GM19351 (cell line): ENCODE measurements at regions not wholly inside any gene's neighbourhood (a gene's known extent, or its start where the extent isn't known, plus 50 kb on each side); places are given as distances from the start of the nearest gene placed in this dataset.
"Not testable (repeated sequence)": the region's sequence is repeated elsewhere in the genome, so short reads cannot be mapped to it uniquely, and the experiment has no call there.

ENCODE experiments used
- ATAC-seq: cut with Tn5 transposase; IDR thresholded peaks from one replicate; pipeline ENCODE4 v1.9.1; 2021; ENCODE audit warnings: mild to moderate bottlenecking, moderate library complexity; ENCODE audit not compliant: unreplicated experiment

DNA sequence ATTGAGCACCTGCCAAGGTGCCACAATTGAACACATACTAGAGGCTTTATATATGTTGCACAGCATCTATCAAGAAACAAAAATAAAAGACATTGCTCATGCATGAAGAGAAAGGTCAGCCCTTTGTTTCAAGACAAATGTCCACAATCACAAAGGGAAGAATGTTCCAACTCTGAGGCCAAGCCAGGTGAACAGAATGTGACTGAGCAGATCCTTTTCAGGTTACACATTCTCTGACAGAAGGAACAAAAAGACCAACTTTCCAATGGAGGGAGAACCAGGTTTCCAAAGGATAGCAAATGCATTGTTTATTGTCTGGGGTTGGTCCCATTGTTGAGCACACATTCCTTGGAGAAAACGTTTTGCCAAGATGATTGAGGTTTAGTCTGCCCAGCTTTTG, 50.2 kb upstream of the FAM174B start:
- no peak for ATAC-seq

- ATAC-seq, result no peak
Observed at GRCh38 chr15:92706201-92706600, 50.6 kb upstream of the FAM174B start.

- no peak for ATAC-seq
Observed at GRCh38 chr15:92707880-92708551, 52.4 kb upstream of the FAM174B start.

- ATAC-seq, result no peak
Observed at GRCh38 chr15:92708635-92709034, 53.1 kb upstream of the FAM174B start.

- ATAC-seq, result no peak
Observed at GRCh38 chr15:92709110-92709790, 53.7 kb upstream of the FAM174B start.

DNA sequence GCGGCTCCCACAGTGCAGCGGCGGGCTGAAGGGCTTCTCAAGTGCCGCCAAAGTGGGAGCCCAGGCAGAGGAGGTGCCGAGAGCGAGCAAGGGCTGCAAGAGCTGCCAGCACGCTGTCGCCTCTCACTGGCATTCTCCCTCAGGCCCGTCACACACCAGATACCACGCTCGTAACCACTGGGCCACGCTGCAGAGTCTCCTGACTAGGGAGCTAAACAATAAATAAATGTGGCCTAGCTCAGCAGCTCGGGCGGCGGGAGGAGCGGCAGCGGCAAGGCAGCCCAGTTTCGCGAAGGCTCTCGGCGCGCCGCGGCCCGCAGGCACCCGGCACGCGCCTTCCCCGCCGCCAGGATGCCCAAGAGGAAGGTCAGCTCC, 55.9 kb upstream of the FAM174B start:
- no peak for ATAC-seq

GRCh38 chr15:92714077-92714476, 58.5 kb upstream of the FAM174B start:
- ATAC-seq, result peak; percentile 15

DNA sequence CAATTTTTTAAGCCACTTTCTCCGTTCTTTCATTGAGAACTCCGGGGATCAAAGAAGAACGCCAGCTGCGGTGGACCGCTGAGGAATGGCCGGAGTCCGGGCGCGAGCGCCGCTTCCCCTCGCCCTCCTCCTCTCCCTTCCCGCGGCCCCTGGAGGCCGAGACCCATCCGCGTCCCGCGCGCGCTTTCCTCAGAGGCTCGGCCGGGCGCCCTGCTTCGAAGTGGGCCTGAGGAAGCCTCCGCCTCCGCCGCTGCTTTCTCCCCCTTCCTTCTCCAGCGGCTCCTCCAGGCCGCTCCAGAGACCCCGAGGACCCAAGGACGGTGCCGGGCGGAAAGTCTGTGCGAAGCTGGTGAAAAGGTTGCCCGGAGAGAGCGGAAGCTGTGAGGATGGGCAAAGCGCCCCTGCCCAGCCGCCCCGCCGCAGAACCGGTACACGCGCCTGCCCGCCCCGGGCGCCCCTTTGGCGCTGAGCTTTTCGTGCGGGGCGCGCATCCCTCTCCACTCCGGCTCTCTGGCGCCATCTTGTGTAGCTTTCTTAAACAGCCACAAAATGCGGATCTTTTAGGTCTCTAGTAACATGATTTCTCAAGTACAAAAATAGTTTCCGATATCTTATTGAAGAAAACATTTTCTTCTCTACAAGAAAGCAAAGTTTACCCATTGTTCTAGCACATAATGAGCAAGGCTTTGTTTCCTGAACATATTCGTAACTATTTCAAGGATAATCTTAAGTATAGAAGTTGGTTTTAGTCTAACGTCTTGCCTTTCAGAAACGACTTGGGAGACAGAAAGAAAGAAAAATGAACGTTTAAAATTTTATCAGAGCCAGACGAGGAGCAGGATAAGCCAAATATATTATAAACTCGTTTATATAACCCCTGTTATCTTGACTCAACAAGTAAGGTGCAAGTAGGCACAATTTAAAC, 59.2 kb upstream of the FAM174B start:
- peak; percentile 91 for ATAC-seq

- no peak for ATAC-seq
Observed at GRCh38 chr15:92715758-92716157, 60.2 kb upstream of the FAM174B start.

DNA sequence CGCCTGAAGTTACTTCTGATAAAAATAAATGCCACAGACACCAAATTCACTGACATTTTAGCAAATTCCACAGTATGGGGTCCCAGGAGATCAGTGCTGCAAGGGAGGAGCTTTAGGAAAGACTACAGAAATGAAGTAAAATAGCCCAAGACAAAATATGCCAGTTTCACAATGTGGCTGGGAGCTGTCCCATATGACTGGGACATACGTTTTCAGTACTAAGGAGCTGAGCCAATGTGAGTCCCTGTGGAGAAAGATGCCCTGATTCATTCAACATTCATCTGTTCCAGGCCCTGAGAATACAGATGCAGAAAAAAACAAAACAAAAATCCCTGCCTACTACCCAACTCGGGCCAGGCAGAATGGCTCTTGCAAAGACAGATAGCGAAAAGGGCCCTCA, 63.4 kb upstream of the FAM174B start:
- ATAC-seq, result no peak

DNA sequence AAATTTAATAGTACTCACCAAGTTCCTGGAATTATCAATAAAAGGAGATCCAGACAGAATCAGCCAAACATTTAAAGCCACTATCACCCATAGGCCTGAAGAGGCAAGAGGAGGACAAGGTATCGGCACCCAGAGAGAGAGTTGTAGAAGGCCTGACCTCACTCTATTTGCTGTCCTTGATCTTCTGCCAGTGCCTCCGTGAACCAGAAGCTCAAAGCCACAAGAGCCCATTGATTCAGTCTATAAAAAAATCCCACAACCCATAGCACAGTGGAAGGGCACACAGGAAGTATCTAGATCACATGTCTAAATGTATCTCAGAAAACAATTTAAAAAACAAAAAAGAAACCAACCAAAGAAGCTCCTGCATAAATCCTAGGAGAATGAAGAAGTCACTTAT, 68.6 kb upstream of the FAM174B start:
- no peak for ATAC-seq

DNA sequence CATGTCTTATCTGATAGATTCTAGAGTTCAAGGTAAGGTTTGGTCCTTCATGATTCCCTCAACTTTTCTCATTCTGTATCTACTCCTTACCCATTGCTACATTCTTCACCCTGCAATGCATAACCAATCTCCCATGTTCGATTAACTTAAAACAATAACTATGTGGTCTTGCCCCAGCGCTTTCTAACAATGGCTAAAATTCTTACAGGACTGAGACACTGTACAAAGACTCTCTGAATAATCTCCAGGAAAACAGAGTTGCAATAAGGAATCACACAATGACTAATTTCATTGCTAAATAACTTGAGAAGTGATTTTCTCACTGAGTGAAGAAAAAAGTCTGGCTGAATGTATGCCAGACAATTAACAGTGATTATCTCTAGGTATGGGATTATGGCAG, 69.6 kb upstream of the FAM174B start:
- no peak for ATAC-seq

GRCh38 chr15:92728266-92728665, 72.7 kb upstream of the FAM174B start:
- no peak for ATAC-seq

- no peak for ATAC-seq
Observed at GRCh38 chr15:92733090-92733933, 77.7 kb upstream of the FAM174B start.

DNA sequence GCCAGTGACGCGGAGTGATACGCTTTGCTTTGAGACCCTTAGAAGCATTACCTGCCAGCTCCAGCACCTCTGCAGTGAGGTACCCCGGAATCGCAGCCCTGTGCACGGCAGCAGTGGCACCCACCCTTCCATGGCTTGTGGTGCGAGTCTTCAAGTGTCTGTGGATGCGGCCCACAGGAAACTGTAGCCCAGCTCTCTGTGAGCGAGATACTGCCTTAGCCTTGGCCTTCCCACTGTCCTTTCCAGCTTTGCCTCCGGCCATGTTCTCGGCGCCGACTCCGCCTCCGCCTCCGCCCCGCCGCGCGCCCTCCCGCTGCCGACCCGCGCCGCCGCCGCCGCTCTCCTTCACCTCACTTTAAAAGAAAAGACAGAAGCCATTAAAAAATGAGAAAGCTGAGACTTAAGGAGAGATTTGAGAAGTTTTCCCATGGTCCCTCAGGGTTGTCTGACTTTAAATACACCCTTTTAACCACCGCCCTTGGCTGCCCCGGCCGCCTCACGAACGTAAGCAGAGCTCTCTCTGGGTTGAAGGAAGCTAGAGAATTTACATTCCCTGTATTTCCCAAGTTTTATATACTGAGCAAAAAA, 78.5 kb upstream of the FAM174B start:
- no peak for ATAC-seq

GRCh38 chr15:92739246-92739645, 83.7 kb upstream of the FAM174B start:
- not testable (repeated sequence) for ATAC-seq

DNA sequence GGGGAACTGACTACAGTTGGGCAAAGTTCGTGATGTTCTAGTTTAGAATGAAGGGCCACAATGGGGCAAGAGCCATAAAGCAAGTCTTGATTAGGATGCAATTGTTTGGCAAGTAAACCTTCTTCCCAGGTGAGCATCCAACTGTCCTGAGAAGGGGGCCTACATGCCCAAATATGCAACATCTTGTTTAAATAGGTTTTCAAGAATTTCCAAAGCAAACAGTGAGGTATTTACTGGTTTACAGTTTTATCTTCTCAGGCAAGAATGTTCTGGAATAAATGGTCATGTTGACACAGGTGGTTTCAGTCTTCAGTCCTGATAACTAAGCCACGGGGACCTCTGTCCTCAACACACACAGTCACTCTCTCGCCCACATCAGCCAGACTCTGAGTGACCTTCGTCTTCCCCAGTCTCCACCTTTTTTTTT, 90.3 kb upstream of the FAM174B start:
- no peak for ATAC-seq

DNA sequence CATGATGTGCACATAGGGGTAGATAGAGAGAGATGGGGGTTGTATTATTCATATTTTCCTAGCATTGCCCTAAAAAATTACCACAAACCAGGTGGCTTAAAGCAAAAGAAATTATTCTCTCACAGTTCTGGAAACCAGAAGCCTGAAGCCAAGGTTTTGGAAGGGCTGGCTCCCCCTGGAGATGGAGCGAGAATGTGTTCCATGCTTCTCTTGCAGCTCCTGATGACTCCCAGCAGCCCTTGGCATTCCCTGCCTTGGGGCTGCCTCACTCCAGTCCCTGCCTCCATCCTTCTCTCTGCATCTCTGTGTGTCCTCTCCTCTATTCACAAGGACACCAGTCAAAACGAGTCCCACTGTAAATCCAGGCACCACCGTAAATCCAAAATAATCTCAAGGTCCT, 91.5 kb upstream of the FAM174B start:
- ATAC-seq, result no peak

DNA sequence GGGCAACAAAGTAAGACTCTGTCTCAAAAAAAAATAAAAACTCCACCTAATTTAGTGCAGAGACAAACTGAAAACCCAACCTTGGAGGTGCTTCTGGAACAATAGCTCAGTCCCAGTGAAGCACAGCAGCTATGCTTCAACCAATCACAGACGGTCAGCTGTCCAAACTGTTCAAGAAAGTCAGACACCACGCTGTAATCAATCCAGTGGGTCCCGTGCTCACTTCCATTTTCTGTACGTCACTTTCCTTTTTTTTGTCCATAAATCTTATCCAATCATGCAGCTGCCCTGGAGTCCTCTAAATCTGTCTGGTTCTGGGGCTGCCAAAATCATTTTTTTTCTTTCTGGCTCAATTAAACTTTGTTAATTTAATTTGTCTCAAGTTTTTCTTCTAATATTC, 93.6 kb upstream of the FAM174B start:
- no peak for ATAC-seq

GRCh38 chr15:92749946-92750345, 94.4 kb upstream of the FAM174B start:
- ATAC-seq, result no peak
